H9 (cell line): ENCODE measurements at regions not wholly inside any gene's neighbourhood (a gene's known extent, or its start where the extent isn't known, plus 50 kb on each side); places are given as distances from the start of the nearest gene placed in this dataset.
A peak's percentile ranks its signal among the peaks of the same experiment; 100 is the strongest.

Experiments
- DNase-seq: peaks from one replicate; pipeline ENCODE4 v3.0.0-alpha.2; 2017
- H2AFZ ChIP-seq: one replicate; pipeline ENCODE4 v1.6.1; 2013; ENCODE audit warnings: mild to moderate bottlenecking, low read length, control low read depth, moderate library complexity
- H2AK5ac ChIP-seq: 2 replicates; pipeline ENCODE4 v1.6.1; 2013; ENCODE audit warnings: low read length, control low read depth, mixed read lengths; ENCODE audit not compliant: insufficient read length
- H2BK120ac ChIP-seq: one replicate; pipeline ENCODE4 v1.6.1; 2013; ENCODE audit warnings: low read depth, mild to moderate bottlenecking, low read length, control low read depth, inconsistent platforms; ENCODE audit not compliant: poor library complexity, severe bottlenecking
- H2BK12ac ChIP-seq: 2 replicates; pipeline ENCODE4 v1.6.1; 2013; ENCODE audit warnings: low read length, control low read depth, mixed read lengths, low read depth; ENCODE audit not compliant: insufficient read length
- H2BK15ac ChIP-seq: 2 replicates; pipeline ENCODE4 v1.6.1; 2013; ENCODE audit warnings: low read depth, low read length, control low read depth
- H2BK20ac ChIP-seq: one replicate; pipeline ENCODE4 v1.6.1; 2013; ENCODE audit warnings: low read depth, mild to moderate bottlenecking, low read length, control low read depth, inconsistent platforms; ENCODE audit not compliant: poor library complexity, severe bottlenecking
- H2BK5ac ChIP-seq: 2 replicates; pipeline ENCODE4 v1.6.1; 2013; ENCODE audit warnings: low read length, control low read depth, mixed read lengths; ENCODE audit not compliant: insufficient read length
- H3K14ac ChIP-seq: 2 replicates; pipeline ENCODE4 v1.6.1; 2013; ENCODE audit warnings: low read length, control low read depth; ENCODE audit not compliant: insufficient read depth
- H3K18ac ChIP-seq: 2 replicates; pipeline ENCODE4 v1.6.1; 2013; ENCODE audit warnings: low read depth, mild to moderate bottlenecking, mixed read lengths, low read length, control low read depth; ENCODE audit not compliant: insufficient read length
- H3K23ac ChIP-seq: 2 replicates; pipeline ENCODE4 v1.6.1; 2013; ENCODE audit warnings: low read length, control low read depth, mixed read lengths, low read depth; ENCODE audit not compliant: insufficient read length
- H3K23me2 ChIP-seq: 2 replicates; pipeline ENCODE4 v1.6.1; 2013; ENCODE audit warnings: low read depth, mild to moderate bottlenecking, mixed read lengths, low read length, control low read depth; ENCODE audit not compliant: insufficient read length, poor library complexity, severe bottlenecking
- H3K27ac ChIP-seq: 2 replicates; pipeline ENCODE4 v1.5.1; 2013; ENCODE audit warnings: low read length, control low read depth, mixed read lengths, low read depth; ENCODE audit not compliant: insufficient read length
- H3K27me3 ChIP-seq: 2 replicates; pipeline ENCODE4 v1.6.1; 2013; ENCODE audit warnings: low read length, control low read depth, inconsistent platforms; ENCODE audit not compliant: insufficient read depth
- H3K4ac ChIP-seq: 2 replicates; pipeline ENCODE4 v1.6.1; 2013; ENCODE audit warnings: low read depth, mild to moderate bottlenecking, control low read depth, inconsistent platforms, low read length, moderate library complexity
- H3K4me1 ChIP-seq: 2 replicates; pipeline ENCODE4 v1.6.1; 2013; ENCODE audit warnings: low read length, control low read depth, inconsistent platforms; ENCODE audit not compliant: insufficient read depth
- H3K4me2 ChIP-seq: 2 replicates; pipeline ENCODE4 v1.6.1; 2013; ENCODE audit warnings: low read length, control low read depth, mixed read lengths; ENCODE audit not compliant: insufficient read length, insufficient read depth
- H3K56ac ChIP-seq: 2 replicates; pipeline ENCODE4 v1.6.1; 2013; ENCODE audit warnings: low read depth, mild to moderate bottlenecking, mixed read lengths, low read length, control low read depth; ENCODE audit not compliant: insufficient read length
- H3K79me1 ChIP-seq: 2 replicates; pipeline ENCODE4 v1.6.1; 2013; ENCODE audit warnings: low read depth, mild to moderate bottlenecking, moderate library complexity, low read length, control low read depth, inconsistent platforms; ENCODE audit not compliant: insufficient read depth, poor library complexity, severe bottlenecking
- H3K79me2 ChIP-seq: 2 replicates; pipeline ENCODE4 v1.6.1; 2013; ENCODE audit warnings: low read length, control low read depth, inconsistent platforms; ENCODE audit not compliant: insufficient read depth
- H3K9ac ChIP-seq: 2 replicates; pipeline ENCODE4 v1.6.1; 2013; ENCODE audit warnings: low read length, control low read depth, mixed read lengths; ENCODE audit not compliant: insufficient read length; ENCODE audit errors: extremely low read depth
- H3K9me3 ChIP-seq: one replicate; pipeline ENCODE4 v1.6.1; 2013; ENCODE audit warnings: low read depth, low read length, inconsistent platforms; ENCODE audit not compliant: control insufficient read depth
- H3T11ph ChIP-seq: one replicate; pipeline ENCODE4 v1.6.1; 2013; ENCODE audit warnings: mild to moderate bottlenecking, low read length, control low read depth, inconsistent platforms
- H4K20me1 ChIP-seq: one replicate; pipeline ENCODE4 v1.6.1; 2013; ENCODE audit not compliant: control insufficient read depth, insufficient read length, insufficient read depth
- H4K5ac ChIP-seq: 2 replicates; pipeline ENCODE4 v1.6.1; 2013; ENCODE audit warnings: low read depth, mild to moderate bottlenecking, mixed read lengths, low read length, control low read depth; ENCODE audit not compliant: insufficient read length
- H4K8ac ChIP-seq: replicated peaks from 2 replicates; pipeline ENCODE4 v1.6.1; 2013; ENCODE audit warnings: low read length, control low read depth, mixed read lengths, low read depth; ENCODE audit not compliant: insufficient read length
- H4K91ac ChIP-seq: 2 replicates; pipeline ENCODE4 v1.6.1; 2013; ENCODE audit warnings: low read depth, mild to moderate bottlenecking, moderate library complexity, mixed read lengths, low read length, control low read depth; ENCODE audit not compliant: insufficient read length
- H3K27ac Mint-ChIP-seq, 3 experiments: 2 replicates in 2 of 3; 3 replicates in 1 of 3; pipeline ENCODE4 v1.8.0; 2020 to 2021; ENCODE audit warnings: mixed read lengths in 3 of 3, mild to moderate bottlenecking in 1 of 3, moderate library complexity in 1 of 3
- H3K27me3 Mint-ChIP-seq: 2 replicates; pipeline ENCODE4 v1.8.0; 2021; ENCODE audit warnings: low read depth, mild to moderate bottlenecking, moderate library complexity, mixed read lengths
- H3K36me3 Mint-ChIP-seq, 3 experiments: 2 replicates in 2 of 3; 3 replicates in 1 of 3; pipeline ENCODE4 v1.8.0; 2020 to 2021; ENCODE audit warnings: low read depth in 3 of 3, mixed read lengths in 3 of 3; ENCODE audit not compliant: insufficient read depth in 1 of 3
- H3K4me1 Mint-ChIP-seq, 2 experiments: 2 replicates each; pipeline ENCODE4 v1.8.0; 2020; ENCODE audit warnings: mixed read lengths in 2 of 2
- H3K4me3 Mint-ChIP-seq, 2 experiments: 2 replicates in 1 of 2; 3 replicates in 1 of 2; pipeline ENCODE4 v1.8.0; 2020 to 2021; ENCODE audit warnings: mild to moderate bottlenecking in 2 of 2, mixed read lengths in 2 of 2, moderate library complexity in 1 of 2
- H3K9me3 Mint-ChIP-seq, 2 experiments: 2 replicates in 1 of 2; 3 replicates in 1 of 2; pipeline ENCODE4 v1.8.0; 2020; ENCODE audit warnings: mild to moderate bottlenecking in 2 of 2, mixed read lengths in 2 of 2, moderate library complexity in 1 of 2
- CTCF ChIP-seq: fragments of 200-600 bp; sonication (generic); conservative IDR thresholded peaks from 3 replicates; pipeline ENCODE4 v1.8.0; 2021; ENCODE audit warnings: antibody characterized with exemption, mild to moderate bottlenecking
- WGBS: extraction: QIAGEN DNeasy Blood & Tissue Kit; methylation state at CpG from one replicate; pipeline ENCODE4 v1.1.7; 2013; ENCODE audit warnings: missing lambda C conversion rate, low lambda C conversion rate, mixed read lengths; ENCODE audit not compliant: insufficient read length; ENCODE audit errors: extremely low coverage; 5-methylcytosine and 5-hydroxymethylcytosine counted together

GRCh38 chr20:52313341-52313963 is 121.9 kb upstream of the ZFP64 start:
- H3K4me3 Mint-ChIP-seq: no peak overlapping the region
- Histone ChIP-seq H3K4me1 (peaks cover 12% of the 10 kb centered on the region; the same call in 1 of the 2 replicates), H3K27me3 (no peaks in the 10 kb centered on the region; the same call in 1 of the 2 replicates), H3K4me2 (no peak overlapping the region), H4K5ac (no peak overlapping the region), H2BK5ac (no peak overlapping the region), H2AK5ac (no peak overlapping the region), H3K18ac (no peak overlapping the region), H4K91ac (no peak overlapping the region), H3K4ac (no peak overlapping the region), H4K20me1 (no peaks in the 10 kb centered on the region), H2BK12ac (no peak overlapping the region), H4K8ac (no peak overlapping the region), H2BK20ac (no peak overlapping the region), H2BK15ac (no peak overlapping the region), H3K9ac (no peak overlapping the region), H3K14ac (no peak overlapping the region), H2AFZ (no peak overlapping the region), H3K79me2 (no peaks in the 10 kb centered on the region), H3K56ac (no peak overlapping the region), H3K9me3 (no peaks in the 10 kb centered on the region), H3K23ac (no peak overlapping the region), H2BK120ac (no peak overlapping the region), H3T11ph (no peak overlapping the region), H3K79me1 (no peaks in the 10 kb centered on the region), H3K23me2 (no peaks in the 10 kb centered on the region), H3K27ac (no peak overlapping the region)
- WGBS: no CpG with 5 or more reads among the region's 16 CpGs
- H3K4me1 Mint-ChIP-seq: peaks cover 27 to 38% of the 10 kb centered on the region in 2 experiments
- H3K9me3 Mint-ChIP-seq: no peaks in the 10 kb centered on the region
- peak overlapping the region in 1 of 3 experiments; percentile 85; a peak in 2 of 7 replicates for H3K27ac Mint-ChIP-seq
- TF ChIP-seq CTCF: peak; percentile 65
- peaks cover 20% of the 10 kb centered on the region for H3K27me3 Mint-ChIP-seq
- DNase-seq: peak; percentile 58
- no peaks in the 10 kb centered on the region; a peak in 1 of 7 replicates for H3K36me3 Mint-ChIP-seq
